IMR-90 (cell line): ENCODE measurements at regions not wholly inside any gene's neighbourhood (a gene's known extent, or its start where the extent isn't known, plus 50 kb on each side); places are given as distances from the start of the nearest gene placed in this dataset.

ENCODE experiments used
- ATAC-seq: fragments of 200-7000 bp; cut with Tn5 transposase; 2 replicates; pipeline ENCODE4 v1.9.1; 2020; ENCODE audit warnings: low read depth, mild to moderate bottlenecking, moderate library complexity
- BruUV-seq: library from RNA; stranded (reverse); fragments of 400-500 nt; replicated peaks from 2 replicates; lab custom pipeline; 2021; lab: Mats Ljungman, UMichigan
- CTCF ChIA-PET: fragments of 300-600 bp; formaldehyde crosslinking; extraction: SDS; loops from one replicate; lab custom pipeline; 2021; ENCODE audit warnings: antibody characterized with exemption; lab: Yijun Ruan, JAX
- POLR2A ChIA-PET: fragments of 300-600 bp; sonication (Branson Sonifier 250); formaldehyde crosslinking; loops from one replicate; lab custom pipeline; 2022; ENCODE audit warnings: antibody characterized with exemption; ENCODE audit not compliant: unreplicated experiment; lab: Charles Lee
- DNase-seq: peaks from one replicate; pipeline ENCODE4 v3.0.0; 2013
- H2AFZ ChIP-seq: replicated peaks from 2 replicates; pipeline ENCODE3; 2013; ENCODE audit warnings: low read length, mild to moderate bottlenecking; ENCODE audit not compliant: poor library complexity
- H2AK5ac ChIP-seq: 2 replicates; pipeline ENCODE4 v1.6.1; 2013; ENCODE audit warnings: low read depth, low read length, inconsistent platforms
- H2AK9ac ChIP-seq: replicated peaks from 2 replicates; pipeline ENCODE3; 2013; ENCODE audit warnings: mild to moderate bottlenecking, low read depth, low read length, moderate library complexity; ENCODE audit not compliant: poor library complexity
- H2BK120ac ChIP-seq: 2 replicates; pipeline ENCODE4 v1.6.1; 2013; ENCODE audit warnings: low read depth, low read length, inconsistent platforms
- H2BK15ac ChIP-seq: 3 replicates; pipeline ENCODE4 v1.6.1; 2013; ENCODE audit warnings: low read depth, low read length, inconsistent platforms
- H2BK20ac ChIP-seq: 2 replicates; pipeline ENCODE4 v1.6.1; 2013; ENCODE audit warnings: low read depth, mild to moderate bottlenecking, inconsistent platforms, low read length, moderate library complexity
- H2BK5ac ChIP-seq: 2 replicates; pipeline ENCODE4 v1.6.1; 2013; ENCODE audit warnings: mild to moderate bottlenecking, low read depth, low read length, inconsistent platforms; ENCODE audit not compliant: poor library complexity, severe bottlenecking
- H3K14ac ChIP-seq: replicated peaks from 2 replicates; pipeline ENCODE4 v1.6.1; 2013; ENCODE audit warnings: low read depth, low read length, inconsistent platforms
- H3K18ac ChIP-seq: 2 replicates; pipeline ENCODE4 v1.6.1; 2013; ENCODE audit warnings: low read depth, low read length, control low read depth
- H3K23ac ChIP-seq: 2 replicates; pipeline ENCODE4 v1.6.1; 2013; ENCODE audit warnings: low read depth, low read length, inconsistent platforms
- H3K27ac ChIP-seq: 2 replicates; pipeline ENCODE4 v1.5.1; 2013; ENCODE audit warnings: mild to moderate bottlenecking, control low read depth, low read length; ENCODE audit not compliant: insufficient read depth
- H3K27me3 ChIP-seq: 2 replicates; pipeline ENCODE4 v1.6.1; 2013; ENCODE audit warnings: low read length; ENCODE audit not compliant: control insufficient read depth, insufficient read depth
- H3K36me3 ChIP-seq: 2 replicates; pipeline ENCODE4 v1.6.1; 2013; ENCODE audit warnings: low read length, mixed read lengths; ENCODE audit not compliant: control insufficient read depth, insufficient read depth
- H3K4ac ChIP-seq: 2 replicates; pipeline ENCODE4 v1.6.1; 2013; ENCODE audit warnings: low read depth, low read length, inconsistent platforms
- H3K4me1 ChIP-seq: 2 replicates; pipeline ENCODE4 v1.6.1; 2013; ENCODE audit warnings: low read length, mixed read lengths; ENCODE audit not compliant: control insufficient read depth, insufficient read depth
- H3K4me2 ChIP-seq: 2 replicates; pipeline ENCODE4 v1.6.1; 2013; ENCODE audit warnings: low read depth, mild to moderate bottlenecking, control low read depth, low read length, moderate library complexity
- H3K4me3 ChIP-seq: 2 replicates; pipeline ENCODE4 v1.5.1; 2013; ENCODE audit warnings: low read depth, mild to moderate bottlenecking, control low read depth, low read length, moderate library complexity; ENCODE audit not compliant: insufficient read depth
- H3K56ac ChIP-seq: 2 replicates; pipeline ENCODE4 v1.6.1; 2013; ENCODE audit warnings: low read length, inconsistent platforms; ENCODE audit not compliant: insufficient read depth; ENCODE audit errors: extremely low read depth
- H3K79me1 ChIP-seq, 2 experiments: 2 replicates each; pipeline ENCODE4 v1.6.1; 2013; ENCODE audit warnings: low read length in 2 of 2, inconsistent platforms in 1 of 2, low read depth in 1 of 2
- H3K9ac ChIP-seq: 2 replicates; pipeline ENCODE4 v1.6.1; 2013; ENCODE audit warnings: low read depth, low read length, control low read depth
- H3K9me1 ChIP-seq: 2 replicates; pipeline ENCODE4 v1.6.1; 2013; ENCODE audit warnings: low read length, inconsistent platforms; ENCODE audit not compliant: insufficient read depth
- H3K9me3 ChIP-seq: 2 replicates; pipeline ENCODE4 v1.6.1; 2013; ENCODE audit warnings: low read length; ENCODE audit not compliant: control insufficient read depth, insufficient read depth
- H4K20me1 ChIP-seq: 2 replicates; pipeline ENCODE4 v1.6.1; 2013; ENCODE audit warnings: low read length, inconsistent platforms; ENCODE audit not compliant: insufficient read depth
- H4K5ac ChIP-seq: 2 replicates; pipeline ENCODE4 v1.6.1; 2013; ENCODE audit warnings: mild to moderate bottlenecking, low read depth, low read length, control low read depth
- H4K8ac ChIP-seq, 2 experiments: 2 replicates each; pipeline ENCODE4 v1.6.1; 2013; ENCODE audit warnings: low read depth in 2 of 2, low read length in 2 of 2, control low read depth in 1 of 2, inconsistent platforms in 1 of 2
- H4K91ac ChIP-seq: 2 replicates; pipeline ENCODE4 v1.6.1; 2013; ENCODE audit warnings: low read depth, low read length, inconsistent platforms; ENCODE audit not compliant: insufficient read depth
- MAFK ChIP-seq: IDR thresholded peaks from 2 replicates; pipeline ENCODE4 v1.6.1; 2012; ENCODE audit warnings: low read depth, low read length, improper control_type of control experiment
- NFE2L2 ChIP-seq: fragments of 150-350 bp; IDR thresholded peaks from 2 replicates; pipeline ENCODE4 v1.6.1; 2016; ENCODE audit warnings: low read depth, mild to moderate bottlenecking, low read length
- POLR2A ChIP-seq: IDR thresholded peaks from 2 replicates; pipeline ENCODE4 v1.6.1; 2012; ENCODE audit warnings: mild to moderate bottlenecking, low read depth, low read length
- RFX5 ChIP-seq: IDR thresholded peaks from 2 replicates; pipeline ENCODE4 v1.8.0; 2012; ENCODE audit warnings: low read depth, mild to moderate bottlenecking, low read length, moderate library complexity
- WGBS, 2 experiments: methylation state at CpG; one replicate each; pipeline versions ENCODE4 v1.1.5 to v1.1.7; 2013; ENCODE audit warnings: missing lambda C conversion rate in 2 of 2; ENCODE audit not compliant: insufficient read length in 1 of 2; ENCODE audit errors: extremely low coverage in 2 of 2; 5-methylcytosine and 5-hydroxymethylcytosine counted together
- dilution Hi-C: fragments of 300-500 bp; cut with HindIII; formaldehyde crosslinking; loops from one replicate; pipeline ENCODE4 v1.14.3; 2018; ENCODE audit warnings: low sequenced_read_pairs; ENCODE audit not compliant: unreplicated experiment
- in situ Hi-C: fragments of 300-500 bp; cut with MboI; formaldehyde crosslinking; loops from 3 replicates; pipeline ENCODE4 v1.14.3; 2019; ENCODE audit warnings: low sequenced_read_pairs, inconsistent platforms, mixed read lengths
- intact Hi-C: fragments of 100-400 bp; cut with micrococcal nuclease; formaldehyde crosslinking; loops from 2 replicates; pipeline ENCODE4 v1.10.0; 2022

DNA sequence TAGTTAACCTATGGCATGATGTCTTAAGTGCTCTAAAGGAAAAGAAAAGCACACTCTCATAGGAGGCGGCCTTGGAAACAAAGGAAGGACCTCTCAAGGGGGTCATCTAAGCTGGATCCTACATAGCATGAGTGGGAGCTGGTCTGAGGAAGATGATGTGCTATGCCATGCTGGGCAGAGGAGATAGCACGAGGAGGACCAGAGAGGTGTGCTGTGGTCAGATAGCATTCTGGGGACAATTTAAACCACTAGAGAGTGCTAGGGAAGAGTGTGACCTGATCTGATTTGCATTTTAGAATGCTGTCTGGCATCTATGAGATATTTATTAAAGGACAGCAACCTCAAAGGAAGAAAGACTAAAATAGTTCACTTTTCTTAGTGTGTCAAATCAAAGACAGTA lies 910.1 kb upstream of the CELF4 start:
- H2BK120ac ChIP-seq = no peak overlapping the region
- H3K27me3 ChIP-seq = no peaks in the 10 kb centered on the region
- no peak overlapping the region for H3K56ac ChIP-seq
- no peak overlapping the region for H4K5ac ChIP-seq
- no peaks in the 10 kb centered on the region for H3K4me1 ChIP-seq
- no peak for ATAC-seq
- no peak overlapping the region for H4K8ac ChIP-seq
- TF ChIP-seq MAFK (no peak), NFE2L2 (no peak), POLR2A (no peak), RFX5 (no peak)
- no peak overlapping the region for H2BK5ac ChIP-seq
- no peak overlapping the region for H3K18ac ChIP-seq
- H3K9ac ChIP-seq = no peak overlapping the region
- BruUV-seq = no TSS peak
- H4K20me1 ChIP-seq = no peaks in the 10 kb centered on the region
- no CpG with 5 or more reads among the region's 2 CpGs for WGBS, 2 experiments
- H3K4me3 ChIP-seq = no peak overlapping the region
- no peak overlapping the region for H3K27ac ChIP-seq
- no peak overlapping the region for H2AFZ ChIP-seq
- H2BK20ac ChIP-seq = no peak overlapping the region
- ChIA-PET POLR2A (no interaction called here), CTCF (interaction anchor here (0.7 kb wide), 1 partner anchor 54 kb away, joined by 3 read pairs; no protein-coding TSS in a partner anchor)
- H3K9me3 ChIP-seq = peaks cover 2% of the 10 kb centered on the region; the same call in 1 of the 2 replicates
- H3K4me2 ChIP-seq = no peak overlapping the region
- no peak for DNase-seq
- H3K14ac ChIP-seq = no peak overlapping the region
- H2BK15ac ChIP-seq = no peak overlapping the region
- no peaks in the 10 kb centered on the region for H3K36me3 ChIP-seq
- H2AK5ac ChIP-seq = no peak overlapping the region
- H3K23ac ChIP-seq = no peak overlapping the region
- dilution Hi-C loops (no loop called here), in situ Hi-C loops (no loop called here), intact Hi-C loops (no loop called here)
- H3K4ac ChIP-seq = no peak overlapping the region
- H2AK9ac ChIP-seq = no peak overlapping the region
- no peaks in the 10 kb centered on the region for H3K79me1 ChIP-seq
- no peak overlapping the region for H4K91ac ChIP-seq
- H3K9me1 ChIP-seq = no peaks in the 10 kb centered on the region
